Spinal cord (tissue), 9 donors: ENCODE measurements at regions not wholly inside any gene's neighbourhood (a gene's known extent, or its start where the extent isn't known, plus 50 kb on each side); places are given as distances from the start of the nearest gene placed in this dataset.

ENCODE experiments used
- DNase-seq, 6 donors: peaks; one replicate each; pipeline versions ENCODE4 v3.0.0 to v3.0.0-alpha.2; 2013 to 2015; ENCODE audit warnings: low spot score in 6 of 6, low read depth in 4 of 6
- H3K27ac ChIP-seq: one replicate; pipeline ENCODE4 v1.5.1; 2013; ENCODE audit warnings: low read depth, low read length, control low read depth
- H3K27me3 ChIP-seq: one replicate; pipeline ENCODE4 v1.6.1; 2013; ENCODE audit warnings: low read length; ENCODE audit not compliant: control insufficient read depth, insufficient read depth
- H3K36me3 ChIP-seq: one replicate; pipeline ENCODE4 v1.6.1; 2013; ENCODE audit warnings: low read length; ENCODE audit not compliant: control insufficient read depth, insufficient read depth
- H3K4me1 ChIP-seq: one replicate; pipeline ENCODE4 v1.6.1; 2013; ENCODE audit warnings: low read length; ENCODE audit not compliant: control insufficient read depth, insufficient read depth
- H3K4me3 ChIP-seq: one replicate; pipeline ENCODE4 v1.5.1; 2013; ENCODE audit warnings: low read depth, low read length, control low read depth
- H3K9me3 ChIP-seq: one replicate; pipeline ENCODE4 v1.6.1; 2013; ENCODE audit warnings: low read length; ENCODE audit not compliant: control insufficient read depth, insufficient read depth
- WGBS: methylation state at CpG from one replicate; pipeline ENCODE4 v1.1.5; 2013; ENCODE audit warnings: missing lambda C conversion rate; ENCODE audit not compliant: insufficient coverage; 5-methylcytosine and 5-hydroxymethylcytosine counted together
- donor health status: healthy.

DNA sequence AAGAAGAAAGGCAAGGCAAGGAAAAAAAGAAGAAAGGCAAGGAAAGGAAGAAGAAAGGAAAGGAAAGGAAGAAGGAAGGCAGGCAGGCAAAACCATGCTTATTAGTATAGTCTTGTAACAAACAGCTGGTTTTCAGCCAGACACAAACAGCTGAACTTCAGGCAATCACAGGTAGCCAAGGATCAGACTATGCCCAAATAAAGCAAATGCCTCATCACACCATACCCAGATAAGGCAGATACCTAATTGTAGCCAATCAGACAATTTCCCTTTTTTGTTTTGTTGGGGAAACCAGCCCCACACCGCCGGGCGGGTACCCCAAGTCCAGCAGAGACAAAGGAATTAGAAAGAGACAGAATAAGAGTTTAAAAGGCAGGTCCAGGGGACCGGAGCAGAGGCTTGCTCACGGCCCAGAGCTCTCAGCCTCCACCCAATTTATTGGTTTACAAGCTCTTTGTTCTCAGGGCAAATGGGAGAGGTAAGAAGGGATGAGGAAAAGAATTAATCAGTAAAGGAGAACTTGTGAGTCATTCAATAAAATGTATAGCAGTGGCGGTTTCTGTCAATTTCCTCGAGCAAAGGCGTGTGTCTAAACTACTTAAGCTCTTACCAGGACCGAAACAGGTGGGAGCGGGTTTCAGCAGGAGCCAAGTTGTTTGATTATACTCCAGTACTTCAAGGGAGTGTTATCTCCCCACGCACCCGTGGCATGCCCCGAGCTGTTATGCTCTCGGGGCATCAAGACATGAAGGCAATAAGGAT lies 886.8 kb downstream of the KCNT2 start:
- Histone ChIP-seq H3K4me1 (no peaks in the 10 kb centered on the region), H3K4me3 (no peak overlapping the region), H3K27me3 (no peaks in the 10 kb centered on the region), H3K9me3 (no peaks in the 10 kb centered on the region), H3K27ac (no peak overlapping the region), H3K36me3 (no peaks in the 10 kb centered on the region)
- WGBS: 90% methylated on average over 8 of the region's 14 CpGs
- DNase-seq: no peak

DNA sequence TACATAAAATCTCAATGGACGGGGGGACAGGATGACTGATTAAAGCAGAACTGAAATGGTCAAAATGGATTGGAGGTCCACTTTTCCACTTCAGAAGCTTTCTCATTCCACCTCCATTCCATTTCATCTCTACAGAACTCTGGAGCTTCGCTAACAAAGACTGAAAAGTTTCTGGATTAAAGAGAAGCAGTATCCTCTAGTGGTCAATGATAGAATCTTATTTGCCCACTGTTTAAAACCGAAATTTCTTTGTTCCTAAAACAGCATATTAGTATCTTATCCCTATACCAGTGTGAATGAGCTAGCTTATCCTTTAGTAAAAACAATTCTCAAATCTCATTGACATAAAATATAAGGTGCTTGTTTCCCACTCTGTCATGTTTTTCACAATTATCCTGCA lies 890.6 kb downstream of the KCNT2 start:
- Histone ChIP-seq H3K9me3 (no peaks in the 10 kb centered on the region), H3K4me3 (no peak overlapping the region), H3K4me1 (no peaks in the 10 kb centered on the region), H3K27ac (no peak overlapping the region), H3K36me3 (no peaks in the 10 kb centered on the region), H3K27me3 (no peaks in the 10 kb centered on the region)
- peak in 2 of 6 donors; percentile 29 to 60 for DNase-seq
- WGBS: no CpG with 5 or more reads among the region's 3 CpGs

DNA sequence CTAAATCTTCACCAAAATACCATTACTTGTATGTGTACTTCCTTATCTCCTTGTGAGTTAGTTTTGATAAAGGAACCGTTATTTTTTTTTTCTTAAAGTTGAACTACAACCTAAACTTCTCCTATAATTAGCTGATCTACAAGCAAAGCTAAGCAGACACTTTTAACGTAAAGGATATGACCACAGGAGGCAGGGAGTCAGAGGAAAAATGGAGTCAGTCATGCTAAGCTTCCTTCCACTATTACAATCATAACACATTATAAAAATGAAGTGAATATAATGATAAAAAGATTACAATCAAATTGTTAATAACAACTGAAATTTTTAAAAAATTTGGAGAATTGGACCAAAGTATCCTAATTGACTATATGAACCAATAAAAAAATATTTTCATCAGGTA lies 892.6 kb downstream of the KCNT2 start:
- Histone ChIP-seq H3K27ac (no peak overlapping the region), H3K9me3 (no peaks in the 10 kb centered on the region), H3K27me3 (no peaks in the 10 kb centered on the region), H3K36me3 (no peaks in the 10 kb centered on the region), H3K4me1 (no peaks in the 10 kb centered on the region), H3K4me3 (no peak overlapping the region)
- WGBS: no CpG with 5 or more reads among the region's 2 CpGs
- no peak for DNase-seq

DNA sequence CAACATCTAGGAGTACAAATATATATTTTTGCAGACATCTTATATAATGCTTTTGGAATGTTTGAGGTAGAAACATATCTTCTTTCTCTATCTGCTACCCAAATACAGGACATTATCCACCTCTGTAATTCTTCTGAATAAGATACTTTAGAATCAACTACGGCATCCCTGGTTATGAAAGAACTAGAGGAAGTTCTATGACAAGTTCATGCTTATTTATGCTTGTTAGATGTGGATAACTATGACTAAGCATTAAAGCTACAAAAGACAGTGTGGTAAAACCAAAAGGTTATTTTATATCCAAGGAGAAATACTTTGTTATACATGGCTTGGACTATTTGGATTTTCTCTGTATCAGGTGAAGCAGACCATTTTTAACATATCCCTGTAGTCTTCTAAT lies 894.0 kb downstream of the KCNT2 start:
- no peaks in the 10 kb centered on the region for H3K9me3 ChIP-seq
- no peaks in the 10 kb centered on the region for H3K36me3 ChIP-seq
- no peaks in the 10 kb centered on the region for H3K4me1 ChIP-seq
- no CpG with 5 or more reads among the region's 1 CpG for WGBS
- no peak overlapping the region for H3K27ac ChIP-seq
- H3K27me3 ChIP-seq: no peaks in the 10 kb centered on the region
- H3K4me3 ChIP-seq: no peak overlapping the region
- no peak for DNase-seq

DNA sequence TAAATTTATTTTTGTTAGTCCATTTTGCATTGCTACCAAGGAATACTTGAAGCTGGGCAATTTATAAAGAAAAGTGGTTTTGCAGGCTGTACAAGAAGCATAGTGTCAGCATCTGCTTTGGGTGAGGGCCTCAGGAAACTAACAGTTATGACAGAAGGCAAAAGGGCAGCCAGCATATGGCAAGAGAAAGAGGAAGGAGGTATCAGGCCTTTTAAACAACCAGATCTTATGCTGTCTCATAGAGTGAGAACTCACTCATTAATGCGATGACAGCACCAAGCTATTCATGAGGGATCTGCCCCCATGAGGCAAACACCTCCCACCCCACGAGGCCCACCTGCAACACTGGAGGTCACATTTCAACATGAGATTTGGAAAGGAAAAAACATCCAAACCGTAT lies 898.4 kb downstream of the KCNT2 start:
- no peak for DNase-seq
- H3K4me3 ChIP-seq: no peak overlapping the region
- H3K27ac ChIP-seq: no peak overlapping the region
- no peaks in the 10 kb centered on the region for H3K27me3 ChIP-seq
- H3K36me3 ChIP-seq: no peaks in the 10 kb centered on the region
- 50% methylated on average over 1 of the region's 3 CpGs for WGBS
- no peaks in the 10 kb centered on the region for H3K4me1 ChIP-seq
- H3K9me3 ChIP-seq: no peaks in the 10 kb centered on the region

DNA sequence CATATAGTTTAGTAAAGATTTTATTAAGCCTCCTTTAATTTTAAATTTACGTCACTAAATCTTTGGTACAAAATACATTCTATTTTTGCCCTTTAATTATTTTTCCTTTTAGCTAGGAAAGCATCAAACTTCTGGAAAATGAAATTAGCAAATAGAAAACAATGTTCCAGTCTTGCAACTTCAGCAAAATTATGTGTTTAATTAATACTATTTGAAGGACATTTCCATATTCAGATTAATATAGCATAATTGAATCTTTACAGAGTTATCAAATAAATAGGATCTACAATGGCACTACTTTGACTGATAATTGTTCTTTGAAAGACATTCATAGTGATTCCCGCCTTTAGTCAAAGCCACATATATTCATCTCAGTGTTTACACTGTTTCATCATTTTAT lies 904.2 kb downstream of the KCNT2 start:
- no peaks in the 10 kb centered on the region for H3K27me3 ChIP-seq
- DNase-seq: no peak
- WGBS: no CpG with 5 or more reads among the region's 2 CpGs
- H3K27ac ChIP-seq: no peak overlapping the region
- no peak overlapping the region for H3K4me3 ChIP-seq
- H3K36me3 ChIP-seq: no peaks in the 10 kb centered on the region
- no peaks in the 10 kb centered on the region for H3K4me1 ChIP-seq
- H3K9me3 ChIP-seq: no peaks in the 10 kb centered on the region

DNA sequence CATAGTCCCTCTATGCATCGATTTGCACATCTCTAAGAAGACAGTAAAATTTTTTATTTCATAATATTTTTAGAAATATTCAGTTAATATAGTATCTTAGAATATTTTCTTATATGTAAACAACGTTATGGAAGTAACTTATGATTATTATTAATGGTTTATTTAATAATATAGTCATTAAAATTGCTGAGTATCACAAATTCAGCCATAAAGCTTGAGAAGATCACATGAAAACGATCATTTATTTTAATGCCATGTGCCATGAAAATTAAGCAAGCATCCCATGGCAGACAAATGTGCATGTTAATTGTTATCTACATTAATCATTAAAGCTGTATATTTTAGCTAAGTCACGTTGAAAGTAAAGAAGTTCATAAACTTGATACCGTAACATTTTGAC lies 907.1 kb downstream of the KCNT2 start:
- Histone ChIP-seq H3K4me3 (no peak overlapping the region), H3K27me3 (no peaks in the 10 kb centered on the region), H3K9me3 (no peaks in the 10 kb centered on the region), H3K27ac (no peak overlapping the region), H3K4me1 (no peaks in the 10 kb centered on the region), H3K36me3 (no peaks in the 10 kb centered on the region)
- DNase-seq: no peak
- no CpG with 5 or more reads among the region's 5 CpGs for whole genome bisulfite sequencing

DNA sequence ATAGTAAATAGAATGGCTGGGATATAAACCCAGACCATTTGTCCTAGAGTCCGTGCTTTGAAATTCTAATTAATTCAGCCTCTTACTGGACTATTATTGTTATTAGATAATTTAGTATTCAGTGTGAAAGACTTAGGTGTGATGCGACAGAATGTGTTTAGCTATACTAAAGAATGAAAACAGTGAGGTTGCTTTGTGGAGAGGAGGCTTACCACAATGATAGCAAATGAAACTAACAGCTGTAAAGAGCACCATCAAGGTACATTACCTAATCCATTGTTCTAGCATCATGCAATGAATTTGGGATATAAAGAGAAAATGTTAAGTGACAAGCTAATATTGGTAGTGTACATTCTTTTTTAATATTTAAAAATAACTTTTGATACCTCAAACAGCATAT lies 911.1 kb downstream of the KCNT2 start:
- Histone ChIP-seq H3K36me3 (no peaks in the 10 kb centered on the region), H3K9me3 (no peaks in the 10 kb centered on the region), H3K4me3 (no peak overlapping the region), H3K27me3 (no peaks in the 10 kb centered on the region), H3K4me1 (no peaks in the 10 kb centered on the region), H3K27ac (no peak overlapping the region)
- no peak for DNase-seq
- WGBS: no CpG with 5 or more reads among the region's 2 CpGs

DNA sequence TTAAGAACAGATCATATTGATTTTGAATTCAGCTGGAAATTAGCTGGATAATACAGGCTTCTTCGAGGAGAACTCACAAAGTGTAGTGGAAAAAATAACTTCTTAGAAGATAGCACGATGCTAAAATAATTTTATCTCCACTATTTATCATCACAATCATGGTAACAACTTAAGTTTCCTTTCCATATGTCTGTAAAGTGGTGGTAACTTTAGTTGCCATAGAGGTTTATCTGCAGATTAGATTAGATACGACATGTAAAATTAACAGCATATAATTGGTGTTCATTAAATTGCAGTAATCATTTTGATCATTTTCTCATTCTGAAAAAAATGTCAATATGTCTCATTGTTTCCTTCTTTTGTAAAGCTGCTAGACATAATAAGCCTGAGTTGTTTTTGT lies 921.5 kb downstream of the KCNT2 start:
- Histone ChIP-seq H3K27ac (no peak overlapping the region), H3K36me3 (no peaks in the 10 kb centered on the region), H3K4me3 (no peak overlapping the region), H3K4me1 (no peaks in the 10 kb centered on the region), H3K9me3 (no peaks in the 10 kb centered on the region), H3K27me3 (no peaks in the 10 kb centered on the region)
- WGBS: no CpG with 5 or more reads among the region's 3 CpGs
- no peak for DNase-seq

DNA sequence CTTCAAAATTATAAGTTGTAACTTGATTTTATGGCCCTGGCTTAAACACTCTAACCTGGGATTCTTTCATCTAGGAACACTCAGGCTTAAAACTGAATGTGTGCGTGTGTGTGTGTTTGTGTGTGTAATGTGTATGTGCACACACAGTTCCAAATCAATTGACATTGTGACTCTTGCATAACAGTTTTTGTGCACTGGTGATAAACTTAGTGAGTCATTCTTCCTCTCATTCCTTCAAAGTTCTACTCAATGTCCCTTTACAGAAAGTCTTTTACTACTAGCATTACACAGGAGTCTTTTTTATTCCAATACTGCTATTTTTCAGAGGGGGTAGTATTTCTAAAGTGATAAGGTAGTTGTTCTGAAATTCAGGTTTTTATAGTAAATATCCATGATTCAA lies 943.6 kb downstream of the KCNT2 start:
- Histone ChIP-seq H3K27me3 (no peaks in the 10 kb centered on the region), H3K9me3 (no peaks in the 10 kb centered on the region), H3K4me1 (no peaks in the 10 kb centered on the region), H3K4me3 (no peak overlapping the region), H3K36me3 (no peaks in the 10 kb centered on the region), H3K27ac (no peak overlapping the region)
- no peak for DNase-seq
- no CpG with 5 or more reads among the region's 1 CpG for WGBS
